ENCODE measurements at regions not wholly inside any gene's neighbourhood (a gene's known extent, or its start where the extent isn't known, plus 50 kb on each side); places are given as distances from the start of the nearest gene placed in this dataset.

DNA sequence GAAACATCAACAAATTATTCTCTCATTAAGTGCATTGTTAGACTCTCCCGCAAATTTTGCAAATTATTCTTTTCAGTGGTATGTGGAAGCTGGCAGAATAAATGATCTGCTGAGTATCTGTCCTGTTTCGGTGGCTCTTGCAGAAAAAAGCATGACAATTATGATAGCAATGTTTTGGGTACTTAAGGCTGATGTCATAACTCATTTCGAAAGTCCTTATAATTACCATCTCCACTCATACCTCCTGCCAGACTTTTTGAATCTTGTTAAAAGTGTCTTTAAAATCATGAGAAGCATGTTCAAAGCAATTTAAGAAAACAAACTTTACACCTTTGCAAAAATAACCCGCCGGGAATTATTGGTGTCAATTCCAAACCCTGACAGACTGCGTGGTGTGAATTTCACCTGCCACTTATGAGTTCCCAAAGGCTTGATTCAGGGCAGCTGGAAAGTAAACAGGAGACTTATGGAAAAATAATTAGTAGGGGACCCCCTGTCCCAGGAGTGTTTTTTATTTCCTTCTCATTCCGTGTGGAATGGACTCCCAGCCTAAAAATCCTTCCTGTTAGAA is 87.6 kb upstream of the E2F3 start:
- DNase-seq = no peak

DNA sequence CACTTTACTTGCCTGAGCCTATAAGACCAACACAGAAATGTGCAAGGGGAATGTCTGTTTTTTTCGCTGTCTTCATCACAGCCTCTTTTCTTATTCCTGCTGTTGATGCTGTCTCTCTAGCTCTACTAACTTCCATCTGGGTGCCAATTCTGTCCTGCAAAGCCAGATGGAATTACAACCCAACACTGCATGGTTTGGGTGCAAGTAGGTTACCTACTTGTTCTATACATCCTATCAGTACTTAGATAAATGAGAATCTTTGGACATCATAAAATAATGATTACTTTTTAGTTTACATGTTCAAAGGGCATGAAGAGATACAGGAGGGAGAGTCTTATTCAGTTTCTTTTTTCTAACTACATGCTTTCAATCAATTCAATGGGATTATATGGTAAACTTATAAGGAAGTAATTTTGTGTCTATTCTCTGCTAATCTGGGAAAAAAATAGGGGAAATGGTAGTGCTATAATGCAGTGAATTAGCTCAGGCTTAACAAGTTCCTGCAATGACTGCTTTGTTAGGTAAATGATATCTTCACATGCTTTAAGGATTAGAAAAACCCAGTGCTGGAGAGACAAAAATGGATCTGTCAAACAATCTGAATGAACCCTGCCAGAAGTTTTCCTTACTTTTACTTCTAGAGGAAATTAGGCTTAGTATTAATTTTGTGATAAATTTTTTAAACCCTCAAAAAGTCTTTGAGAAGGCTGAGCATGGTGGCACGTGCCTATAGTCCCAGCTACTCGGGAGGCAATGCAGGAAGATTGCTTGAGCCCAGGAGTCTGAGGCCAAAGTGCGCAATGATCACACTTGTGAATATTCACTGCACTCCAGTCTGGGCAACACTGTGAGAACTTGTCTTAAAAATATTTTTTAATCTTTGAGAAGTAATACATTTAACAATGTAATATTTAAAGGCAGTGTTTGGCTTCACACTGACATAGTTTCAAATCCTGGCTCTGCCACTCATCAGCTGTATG is 86.5 kb upstream of the E2F3 start:
- DNase-seq = no peak

DNA sequence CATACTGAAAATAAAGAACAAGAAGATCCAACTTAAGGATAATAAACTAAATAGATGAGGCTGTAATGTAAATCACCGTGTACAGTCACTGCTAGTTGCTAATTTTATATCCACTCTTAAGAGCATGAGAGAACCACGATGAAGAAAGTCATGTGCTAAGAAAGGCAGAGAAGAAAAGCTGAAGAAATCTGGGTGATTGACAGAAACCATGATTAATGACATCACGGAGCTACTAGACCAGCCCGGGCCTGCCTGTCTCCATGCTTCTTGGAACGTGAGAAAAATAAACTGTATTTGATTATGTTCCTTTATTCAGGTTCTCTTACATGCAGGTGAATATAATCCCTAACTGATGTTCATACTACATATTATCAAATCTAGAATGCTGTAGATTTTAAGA is 84.2 kb upstream of the E2F3 start:
- no peak for DNase-seq

DNA sequence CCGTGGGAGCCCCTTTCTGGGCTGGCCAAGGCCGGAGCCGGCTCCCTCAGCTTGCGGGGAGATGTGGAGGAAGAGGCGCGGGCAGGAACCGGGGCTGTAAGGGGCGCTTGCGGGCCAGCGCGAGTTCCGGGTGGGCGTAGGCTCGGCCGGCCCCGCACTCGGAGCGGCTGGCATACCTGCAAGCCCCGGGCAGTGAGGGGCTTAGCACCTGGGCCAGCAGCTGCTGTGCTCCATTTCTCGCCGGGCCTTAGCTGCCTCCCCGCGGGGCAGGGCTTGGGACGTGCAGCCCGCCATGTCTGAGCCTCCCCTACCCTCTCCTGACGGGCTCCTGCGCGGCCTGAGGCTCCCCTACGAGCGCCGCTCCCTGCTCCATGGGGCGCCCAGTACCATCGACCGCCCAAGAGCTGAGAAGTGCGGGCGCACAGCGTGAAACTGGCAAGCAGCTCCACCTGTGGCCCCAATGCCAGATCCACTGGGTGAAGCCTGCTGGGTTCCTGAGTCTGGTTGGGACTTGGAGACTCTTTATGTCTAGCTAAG is 82.8 kb upstream of the E2F3 start:
- no peak for DNase-seq

DNA sequence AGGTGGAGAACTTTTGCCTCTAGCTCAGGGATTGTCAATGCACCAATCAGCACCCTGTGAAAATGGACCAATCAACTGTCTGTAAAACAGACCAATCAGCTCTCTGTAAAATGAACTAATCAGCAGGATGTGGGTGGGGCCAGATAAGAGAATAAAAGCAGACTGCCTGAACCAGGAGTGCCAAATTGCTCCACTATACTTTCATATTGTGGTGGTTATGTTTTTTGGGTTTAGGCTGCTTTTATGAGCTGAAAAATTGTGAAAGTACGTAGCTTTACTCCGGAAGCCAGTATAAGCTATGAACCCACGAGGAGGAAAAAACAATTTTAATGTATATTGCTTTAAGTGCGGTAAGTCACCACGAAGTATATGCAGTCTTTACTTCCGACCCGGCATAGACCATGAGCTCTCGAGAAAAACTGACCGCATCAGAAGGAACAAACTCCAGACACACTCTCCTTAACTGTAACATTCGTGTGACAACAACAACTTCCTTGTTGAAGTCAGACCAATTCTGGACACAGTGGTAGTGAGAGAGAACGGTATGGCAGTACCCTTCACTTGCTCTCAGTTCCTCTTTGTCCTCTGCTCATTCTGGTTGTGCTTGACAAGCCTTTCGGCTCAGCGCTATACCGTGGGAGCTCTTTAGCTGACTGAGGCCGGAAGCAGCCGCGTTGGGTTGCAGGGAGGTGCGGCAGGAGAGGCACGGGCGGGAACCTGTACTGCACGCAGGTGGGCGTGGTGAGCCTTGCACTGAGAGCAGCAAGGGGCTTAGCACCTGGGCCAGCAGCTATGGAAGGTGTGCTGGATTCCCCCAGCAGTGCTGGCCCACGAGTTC is 81.9 kb upstream of the E2F3 start:
- no peak for DNase-seq

DNA sequence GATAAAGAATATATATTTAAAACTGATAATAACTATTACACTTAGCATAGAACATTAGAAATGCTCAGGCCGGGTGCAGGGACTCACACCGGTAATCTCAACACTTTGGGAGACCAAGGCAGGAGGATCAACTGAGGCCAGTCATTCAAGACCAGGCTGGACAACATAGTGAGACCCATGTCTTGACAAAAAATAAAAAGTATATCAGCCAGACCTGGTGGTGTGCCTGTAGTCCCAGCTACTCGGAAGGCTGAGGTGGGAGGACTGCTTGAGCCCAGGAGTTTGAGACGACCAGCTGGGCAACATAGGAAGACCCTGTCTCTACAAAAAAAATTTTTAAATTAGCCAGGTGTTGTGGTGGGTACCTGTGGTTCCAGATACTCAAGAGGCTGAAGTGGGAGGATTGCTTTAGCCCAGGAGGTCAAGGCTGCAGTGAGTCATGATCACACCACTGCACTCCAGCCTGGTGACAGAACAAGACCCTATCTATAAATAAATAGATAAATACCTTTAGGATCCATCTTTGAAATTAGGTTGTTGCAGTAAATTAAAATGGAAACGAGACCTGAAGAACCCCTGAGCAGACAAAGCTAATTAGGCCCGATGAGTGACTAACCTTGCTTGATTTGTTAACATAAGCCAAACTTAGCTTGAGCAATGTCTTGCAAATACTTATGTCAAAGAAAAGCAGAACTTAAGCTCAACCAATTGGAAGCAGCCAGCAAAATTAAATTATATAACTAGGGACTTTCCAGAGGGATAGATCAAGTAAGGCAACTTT is 75.8 kb upstream of the E2F3 start:
- DNase-seq = no peak

DNA sequence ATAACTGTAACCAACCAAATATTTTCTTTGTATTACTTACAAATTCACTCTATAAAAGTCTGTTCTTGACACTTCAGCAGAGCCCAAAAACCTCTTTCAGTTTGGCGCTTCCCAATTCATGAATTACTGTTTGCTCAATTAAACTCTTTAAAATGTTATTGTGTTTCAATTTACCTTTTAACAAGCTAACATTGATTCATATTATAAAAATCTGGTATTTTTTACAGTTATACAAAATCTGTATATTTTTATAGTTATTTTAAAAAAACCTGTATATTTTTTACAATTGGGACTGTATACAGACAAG is 75.3 kb upstream of the E2F3 start:
- DNase-seq = no peak

DNA sequence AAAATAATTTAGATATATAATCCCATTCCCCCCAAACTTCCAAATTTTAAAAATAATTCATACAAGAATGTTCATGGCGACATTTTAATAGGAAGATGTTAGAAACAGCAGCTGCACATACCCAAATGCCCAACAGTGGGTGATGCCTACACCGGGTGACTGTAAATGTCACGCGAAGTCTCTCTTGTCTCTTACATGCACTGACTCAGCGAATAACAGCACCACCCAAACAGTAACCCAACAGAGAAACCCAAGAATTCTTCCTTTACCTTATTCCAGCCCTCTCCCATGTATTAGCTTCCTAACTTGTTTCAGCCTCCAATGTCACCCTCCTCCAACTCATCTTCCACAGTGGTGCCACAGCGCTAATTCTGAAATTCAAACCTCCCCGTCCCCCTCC is 74.5 kb upstream of the E2F3 start:
- DNase-seq = no peak

DNA sequence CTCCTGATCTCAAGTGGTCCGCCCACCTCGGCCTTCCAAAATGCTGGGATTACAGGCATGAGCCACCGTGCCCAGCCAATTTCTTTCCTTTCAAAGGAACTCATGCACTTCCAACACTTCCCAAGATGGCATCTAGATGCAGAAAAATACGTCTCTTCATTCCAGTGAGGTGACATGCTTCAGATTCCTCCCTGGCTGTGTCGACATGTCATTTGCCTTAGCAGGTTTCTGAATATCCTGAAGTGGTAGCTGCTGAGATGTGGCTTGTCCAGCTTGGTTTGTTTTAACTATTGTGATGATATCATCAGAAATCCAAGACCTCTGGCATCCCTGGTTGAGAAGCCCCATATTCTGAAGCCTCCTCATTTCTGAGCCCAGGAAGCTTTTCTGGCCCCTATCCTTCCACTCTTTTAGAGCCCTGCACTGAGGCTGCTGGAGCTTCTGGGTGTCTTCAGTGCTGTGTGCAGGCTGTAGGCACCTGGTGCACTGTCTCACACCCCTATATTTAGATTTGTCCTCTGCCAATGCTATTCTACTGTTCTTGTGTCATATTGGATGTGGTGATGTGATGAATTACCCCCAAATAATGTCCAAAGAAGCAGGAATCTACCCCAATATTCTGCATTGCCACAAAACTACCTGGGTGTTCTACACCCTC is 73.3 kb upstream of the E2F3 start:
- DNase-seq = no peak

DNA sequence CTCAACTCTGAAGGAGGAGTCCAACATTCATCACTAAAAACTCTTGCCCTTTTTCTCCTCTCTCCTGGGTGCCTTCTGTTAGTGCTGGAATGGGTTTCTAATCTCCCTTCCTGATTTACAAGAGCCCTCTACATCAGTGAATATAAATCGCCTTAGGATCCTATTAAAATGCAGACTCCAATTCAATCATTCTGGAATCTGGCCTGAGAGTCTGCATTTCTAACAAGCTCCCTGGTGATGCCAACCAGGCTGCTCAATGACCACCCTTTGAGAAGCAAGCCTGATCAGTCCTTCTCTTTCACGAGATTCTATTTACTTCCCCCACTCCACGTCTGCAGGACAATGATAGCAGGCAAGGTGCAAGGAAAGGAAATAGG is 72.8 kb upstream of the E2F3 start:
- no peak for DNase-seq

DNA sequence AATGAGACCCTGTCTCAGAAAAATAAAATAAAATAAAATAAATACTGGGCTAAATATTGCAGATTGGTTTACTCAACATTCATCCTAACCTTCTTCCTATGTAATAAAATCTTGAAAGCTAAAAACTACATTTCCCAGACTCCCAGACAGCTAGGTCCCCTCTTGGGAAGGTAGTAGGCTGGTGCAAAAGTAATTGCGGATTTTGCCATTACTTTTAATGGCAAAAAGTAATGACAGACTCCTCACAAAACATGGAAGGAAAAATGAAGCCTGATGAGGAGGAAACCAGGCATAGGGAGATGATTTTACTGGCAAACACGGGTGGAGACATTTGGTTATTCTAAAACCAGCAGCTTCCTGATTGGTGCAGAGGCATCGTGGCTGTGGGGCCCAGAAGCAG is 70.6 kb upstream of the E2F3 start:
- DNase-seq = no peak

DNA sequence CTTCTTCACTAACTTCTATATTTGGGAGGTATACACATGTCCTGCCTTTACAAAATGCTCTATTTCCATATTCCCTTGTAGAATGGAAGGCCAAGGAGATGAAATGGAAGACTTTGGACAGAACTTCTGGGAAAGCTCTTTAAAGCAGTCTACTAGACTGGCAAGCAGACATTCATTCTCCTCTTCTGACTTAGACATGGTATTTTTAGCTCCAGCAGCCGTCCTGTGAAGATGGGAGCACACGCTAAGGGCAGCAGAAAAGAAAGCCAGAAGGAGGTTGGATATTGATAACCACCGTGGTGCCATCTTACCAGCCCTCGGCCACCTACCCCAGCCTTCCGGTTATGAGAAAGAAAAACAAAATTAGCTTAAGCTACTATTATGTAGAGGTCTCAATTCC is 70.1 kb upstream of the E2F3 start:
- no peak for DNase-seq

DNA sequence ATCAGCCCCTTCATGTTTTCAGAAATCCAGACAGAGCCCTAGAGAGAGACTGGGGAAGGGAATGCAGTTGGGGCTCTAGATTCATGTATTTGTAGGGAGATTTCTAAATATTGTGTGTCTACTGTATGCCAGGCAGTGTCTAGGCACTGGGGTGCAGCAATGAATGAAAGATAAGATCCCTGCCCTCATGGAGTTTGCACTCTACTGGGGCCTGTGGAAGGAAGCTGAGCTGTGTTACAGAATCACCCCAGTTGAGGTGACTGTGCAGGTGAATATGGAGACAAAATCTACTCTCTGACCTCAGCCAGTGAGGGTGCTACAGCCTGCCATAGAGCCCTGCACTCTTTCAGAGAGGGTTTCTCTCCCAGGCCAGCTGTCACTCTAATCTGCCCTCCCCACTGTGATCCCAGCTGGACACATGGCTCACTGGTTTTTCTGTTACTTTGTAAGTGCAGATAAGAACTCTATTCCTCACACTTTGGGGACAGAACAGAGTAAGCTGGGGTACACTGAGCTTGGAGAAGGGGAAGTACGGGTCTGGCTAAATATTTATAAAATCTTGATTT is 69.2 kb upstream of the E2F3 start:
- DNase-seq = no peak

DNA sequence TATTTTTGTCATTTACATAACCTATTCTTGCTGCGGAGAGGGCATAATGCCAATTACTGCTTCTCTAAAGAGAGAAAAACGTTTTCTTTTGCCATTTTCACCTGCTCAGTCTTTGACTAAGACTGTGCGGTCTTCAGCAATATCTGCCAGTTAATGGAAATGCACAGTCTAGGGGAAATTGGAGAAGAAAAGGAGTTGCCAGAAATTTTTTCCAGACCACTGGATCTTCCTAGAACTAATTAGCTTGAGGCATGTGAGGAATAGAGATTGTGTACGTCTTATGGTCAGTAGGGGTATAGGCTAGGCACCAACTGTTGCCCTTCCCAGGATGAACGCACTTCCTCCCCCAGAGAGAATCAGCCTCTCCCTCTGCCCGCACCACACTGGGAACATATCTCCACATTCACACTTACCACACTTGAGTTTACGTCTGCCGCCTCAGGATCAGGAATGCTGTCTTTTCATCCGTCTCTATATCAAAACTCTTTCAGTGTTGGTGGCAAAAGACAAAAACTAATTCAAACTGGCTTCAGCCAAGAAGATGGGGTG is 67.9 kb upstream of the E2F3 start:
- DNase-seq = no peak

DNA sequence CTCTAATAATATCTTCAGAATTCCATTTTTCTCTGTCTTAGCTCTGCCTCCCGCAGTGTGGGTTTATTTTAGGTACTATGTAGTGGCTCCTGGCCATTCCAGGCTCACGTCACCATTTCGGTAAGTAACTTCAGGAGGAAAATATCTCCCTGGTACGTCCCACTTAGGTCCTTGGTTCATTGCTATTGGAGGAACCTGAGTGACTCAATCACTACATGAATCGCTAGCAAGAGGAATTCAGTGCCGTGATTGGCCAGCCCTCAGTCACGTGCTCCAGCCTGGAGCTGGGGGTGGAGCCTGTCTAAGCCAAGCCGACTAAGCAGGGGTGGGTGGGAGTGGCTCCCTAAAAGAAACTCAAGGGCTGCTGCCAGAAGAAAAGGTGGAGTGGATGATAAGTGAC is 67.3 kb upstream of the E2F3 start:
- DNase-seq = no peak

DNA sequence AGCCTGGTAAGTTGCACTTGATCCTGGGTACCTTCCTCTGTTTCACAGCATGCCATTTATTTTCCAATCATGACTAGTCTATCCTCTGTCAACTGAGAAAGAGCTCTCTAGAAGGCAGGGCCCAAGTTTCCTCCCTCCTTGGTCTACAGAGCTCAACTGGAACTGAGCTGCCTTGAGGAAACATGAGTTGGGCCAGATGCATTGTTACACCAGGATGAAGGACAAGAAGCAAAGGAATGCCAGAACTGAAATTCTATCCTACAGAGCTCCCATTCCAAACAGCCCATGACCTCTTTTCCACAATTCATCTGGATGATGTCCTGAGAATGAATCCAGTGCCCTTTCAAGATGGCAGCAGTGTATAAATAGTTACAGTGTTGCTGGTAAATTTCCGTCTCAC is 66.7 kb upstream of the E2F3 start:
- DNase-seq = no peak

DNA sequence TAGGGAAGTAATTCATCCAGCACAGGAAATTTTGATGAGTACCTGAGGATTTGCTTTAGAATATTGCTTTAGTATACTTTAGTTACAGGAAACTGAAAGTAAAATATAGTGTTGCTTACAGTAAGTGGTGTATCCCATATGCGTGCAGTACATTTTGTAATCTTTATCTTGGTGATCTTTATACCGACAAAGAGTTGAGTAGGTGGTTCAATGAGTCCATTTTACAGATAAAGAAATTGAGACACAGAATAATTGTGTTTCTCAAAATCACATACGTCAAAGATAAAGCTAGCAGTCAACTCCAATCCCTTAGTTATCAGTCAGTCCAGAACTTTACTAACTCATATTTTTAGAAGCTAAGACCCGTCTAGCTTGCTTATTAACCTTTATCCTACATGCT is 65.8 kb upstream of the E2F3 start:
- no peak for DNase-seq

DNA sequence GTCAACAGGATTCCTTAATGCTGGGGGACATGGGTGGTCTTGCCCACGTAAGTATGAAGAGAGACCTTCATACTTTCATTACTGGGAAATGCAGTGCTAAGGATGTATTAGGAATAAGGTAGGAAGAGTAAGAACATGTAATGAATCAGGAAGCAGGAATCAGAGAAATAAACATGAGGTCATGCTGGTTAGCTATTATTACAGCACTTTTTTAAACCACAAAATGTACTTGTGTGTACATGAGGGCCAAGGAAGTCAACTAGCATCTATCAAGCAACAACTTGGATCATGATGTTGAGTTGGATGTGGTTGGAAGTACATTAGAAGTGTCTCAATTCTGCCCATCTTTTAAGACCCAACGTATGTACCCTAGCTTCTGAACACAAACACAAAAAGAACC is 63.5 kb upstream of the E2F3 start:
- no peak for DNase-seq

DNA sequence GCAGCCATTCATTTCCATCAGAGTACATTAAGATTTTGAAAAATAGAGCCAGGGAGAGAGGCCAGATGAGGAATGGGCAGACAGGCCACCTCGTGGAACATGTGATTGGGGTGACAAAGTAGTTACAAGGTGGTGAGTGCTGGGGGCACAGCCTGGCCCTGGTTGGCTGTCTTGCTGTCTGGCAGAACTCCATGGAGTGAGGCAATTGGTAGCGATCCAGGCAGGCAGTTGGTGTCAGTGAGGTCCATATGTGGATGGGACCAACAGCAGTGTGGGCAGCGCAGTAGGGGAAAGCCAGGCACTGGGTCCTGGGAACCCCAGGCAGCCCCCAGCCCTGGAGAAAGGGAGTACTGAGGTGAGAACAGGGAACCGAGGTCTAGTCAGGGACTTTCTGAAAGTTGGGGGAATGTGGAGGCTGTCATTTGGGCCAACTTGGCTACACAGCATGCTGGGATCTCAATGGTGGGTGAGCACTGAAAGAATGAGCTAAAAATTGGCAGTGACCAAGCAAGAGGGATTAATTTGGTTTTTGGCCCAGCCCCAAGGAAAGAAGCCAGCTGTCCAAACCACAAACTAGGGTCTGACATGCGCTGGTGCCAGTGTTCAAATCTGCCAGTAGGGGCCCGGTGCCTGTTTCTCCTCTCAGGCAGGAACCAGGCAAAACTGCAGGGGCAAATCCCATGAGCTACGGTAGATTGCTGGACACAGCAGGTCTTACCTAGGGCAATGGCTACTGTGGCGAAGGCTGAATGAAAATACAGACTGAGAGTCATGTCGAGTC is 61.4 kb upstream of the E2F3 start:
- DNase-seq = peak; percentile 30

DNA sequence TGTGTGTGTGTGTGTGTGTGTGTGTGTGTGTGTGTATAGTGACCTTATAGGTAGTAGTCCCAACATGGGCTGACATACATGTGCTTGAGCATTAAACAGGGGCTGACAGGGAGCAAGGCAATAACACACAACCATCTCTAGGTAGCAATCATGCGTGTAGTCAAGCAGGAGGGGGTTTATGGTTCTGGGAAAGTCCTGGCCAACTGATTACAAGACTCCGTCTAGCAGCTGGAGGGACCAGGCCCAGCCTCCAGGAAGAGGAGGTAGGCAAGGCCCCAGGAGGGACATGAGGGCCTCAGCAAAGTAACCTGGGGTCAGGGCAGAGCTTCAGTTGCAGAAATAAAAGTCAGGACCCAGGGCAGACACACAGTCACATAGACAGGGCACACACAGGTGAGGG is 60.6 kb upstream of the E2F3 start:
- no peak for DNase-seq

DNA sequence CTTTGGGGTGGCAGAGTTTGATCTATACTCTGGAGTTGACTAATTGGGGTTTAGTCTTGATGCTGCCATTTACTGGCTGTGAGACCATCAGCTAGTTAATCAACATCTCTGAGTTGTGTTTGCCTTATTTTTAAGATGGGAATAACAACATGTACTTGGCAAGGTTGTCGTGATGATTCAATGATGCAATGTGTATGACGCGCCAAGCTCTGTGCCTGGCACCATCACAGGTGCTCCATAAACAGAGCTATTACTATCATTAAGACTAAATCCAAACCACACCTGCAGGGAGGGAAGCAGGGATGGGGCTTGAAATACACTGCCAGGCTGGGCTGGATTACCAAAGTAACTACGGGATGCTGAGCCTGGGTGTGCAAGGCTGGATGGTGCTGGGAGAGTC is 60.1 kb upstream of the E2F3 start:
- DNase-seq = no peak
